HUES64 (cell line): ENCODE measurements at regions not wholly inside any gene's neighbourhood (a gene's known extent, or its start where the extent isn't known, plus 50 kb on each side); places are given as distances from the start of the nearest gene placed in this dataset.
"Not testable (repeated sequence)": the region's sequence is repeated elsewhere in the genome, so short reads cannot be mapped to it uniquely, and the experiment has no call there.

Experiments used
- H3K27ac ChIP-seq: 2 replicates; pipeline ENCODE4 v1.7.0; 2013; ENCODE audit warnings: low read depth, low read length, inconsistent platforms
- H3K27me3 ChIP-seq: 2 replicates; pipeline ENCODE4 v1.6.1; 2013; ENCODE audit warnings: mild to moderate bottlenecking, low read length; ENCODE audit not compliant: insufficient read depth
- H3K36me3 ChIP-seq: 2 replicates; pipeline ENCODE4 v1.6.1; 2013; ENCODE audit warnings: mild to moderate bottlenecking, low read length; ENCODE audit not compliant: insufficient read depth
- H3K4me1 ChIP-seq: 2 replicates; pipeline ENCODE4 v1.6.1; 2013; ENCODE audit warnings: mild to moderate bottlenecking, low read length, moderate library complexity; ENCODE audit not compliant: insufficient read depth
- H3K4me3 ChIP-seq: 2 replicates; pipeline ENCODE4 v1.5.1; 2013; ENCODE audit warnings: mild to moderate bottlenecking, low read length, moderate library complexity
- H3K9ac ChIP-seq: 2 replicates; pipeline ENCODE4 v1.6.1; 2013; ENCODE audit warnings: mild to moderate bottlenecking, low read depth, low read length
- H3K9me3 ChIP-seq: 2 replicates; pipeline ENCODE4 v1.6.1; 2013; ENCODE audit warnings: low read depth, low read length; ENCODE audit not compliant: insufficient read depth
- WGBS: fragments of 150-250, 120-280 bp; methylation state at CpG from one replicate; pipeline ENCODE4 v1.1.7; 2013; ENCODE audit warnings: missing lambda C conversion rate; 5-methylcytosine and 5-hydroxymethylcytosine counted together

DNA sequence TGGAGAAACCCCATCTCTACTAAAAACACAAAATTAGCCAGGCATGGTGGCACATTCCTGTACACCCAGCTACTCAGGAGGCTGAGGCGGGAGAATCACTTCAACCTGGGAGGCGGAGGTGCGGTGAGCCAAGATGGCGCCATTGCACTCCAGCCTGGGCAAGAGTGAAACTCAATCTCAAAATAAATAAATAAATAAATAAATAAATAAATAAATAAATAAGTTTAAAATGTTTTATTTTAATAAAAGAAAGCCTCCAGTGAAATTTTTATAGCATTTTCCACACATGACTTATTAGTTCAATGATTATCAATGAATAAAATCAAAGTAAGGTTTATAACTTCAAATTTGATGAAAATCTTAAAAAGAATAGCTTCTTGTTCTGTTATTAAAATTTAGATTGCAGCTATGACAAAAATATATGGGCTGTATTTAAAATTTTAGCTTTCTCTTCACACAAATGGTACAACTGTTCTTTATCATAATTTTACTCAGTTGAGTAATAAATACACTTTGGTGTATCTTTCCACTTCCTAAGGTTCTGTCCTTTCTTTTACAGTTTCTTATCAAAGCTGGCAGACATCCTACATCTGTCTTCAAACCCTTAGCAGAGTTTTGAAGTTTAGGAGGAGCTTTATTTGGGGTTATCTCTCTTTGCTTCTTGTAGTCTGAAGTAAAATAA, 78.4 kb upstream of the ZSWIM2 start:
- no peak overlapping the region for H3K9ac ChIP-seq
- no peaks in the 10 kb centered on the region for H3K36me3 ChIP-seq
- H3K4me3 ChIP-seq, result no peak overlapping the region
- no peaks in the 10 kb centered on the region for H3K4me1 ChIP-seq
- H3K27ac ChIP-seq, result no peak overlapping the region
- no peaks in the 10 kb centered on the region for H3K9me3 ChIP-seq
- H3K27me3 ChIP-seq, result no peaks in the 10 kb centered on the region
- WGBS, result 93% methylated on average over 3 of the region's 4 CpGs

GRCh38 chr2:186925514-186925913, 76.5 kb upstream of the ZSWIM2 start:
- no peaks in the 10 kb centered on the region for H3K9me3 ChIP-seq
- no peak overlapping the region for H3K27ac ChIP-seq
- H3K36me3 ChIP-seq, result no peaks in the 10 kb centered on the region
- no peaks in the 10 kb centered on the region for H3K27me3 ChIP-seq
- H3K4me1 ChIP-seq, result no peaks in the 10 kb centered on the region
- no peak overlapping the region for H3K4me3 ChIP-seq
- WGBS, result no CpG with 5 or more reads among the region's 1 CpG
- no peak overlapping the region for H3K9ac ChIP-seq

DNA sequence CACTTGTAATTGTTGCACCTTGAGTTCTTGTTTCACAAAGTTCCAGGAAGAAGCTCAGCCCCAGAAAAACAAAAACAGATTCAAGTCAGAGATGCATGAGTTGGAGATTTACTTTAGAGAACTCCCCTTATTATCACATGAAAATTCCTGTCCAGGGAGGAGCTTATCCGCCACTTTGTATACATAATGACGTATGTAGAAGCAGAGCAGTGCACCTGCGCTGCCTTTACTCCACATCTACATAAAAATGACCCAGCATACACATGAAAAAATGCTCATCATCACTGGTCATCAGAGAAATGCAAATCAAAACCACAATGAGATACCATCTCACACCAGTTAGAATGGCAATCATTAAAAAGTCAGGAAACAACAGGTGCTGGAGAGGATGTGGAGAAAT, 73.3 kb upstream of the ZSWIM2 start:
- 97% methylated on average over 3 of the region's 3 CpGs for WGBS

GRCh38 chr2:186919296-186919695, 70.3 kb upstream of the ZSWIM2 start:
- Histone ChIP-seq H3K36me3 (no peaks in the 10 kb centered on the region), H3K9ac (no peak overlapping the region), H3K27me3 (no peaks in the 10 kb centered on the region), H3K9me3 (no peaks in the 10 kb centered on the region), H3K4me3 (no peak overlapping the region), H3K27ac (no peak overlapping the region), H3K4me1 (no peaks in the 10 kb centered on the region)
- 64% methylated on average over 1 of the region's 2 CpGs for WGBS

More for the DNA sequence above, 73.3 kb upstream of the ZSWIM2 start:
- not testable (repeated sequence) for H3K4me1 ChIP-seq, H3K27ac ChIP-seq, H3K36me3 ChIP-seq, H3K9ac ChIP-seq, H3K4me3 ChIP-seq, H3K9me3 ChIP-seq, H3K27me3 ChIP-seq

GRCh38 chr2:186918495-186918894, 69.5 kb upstream of the ZSWIM2 start:
- no peak overlapping the region for H3K4me3 ChIP-seq
- no peaks in the 10 kb centered on the region for H3K27me3 ChIP-seq
- H3K27ac ChIP-seq, result no peak overlapping the region
- H3K36me3 ChIP-seq, result no peaks in the 10 kb centered on the region
- WGBS, result 96% methylated on average over 3 of the region's 3 CpGs
- H3K4me1 ChIP-seq, result no peaks in the 10 kb centered on the region
- no peaks in the 10 kb centered on the region for H3K9me3 ChIP-seq
- no peak overlapping the region for H3K9ac ChIP-seq

DNA sequence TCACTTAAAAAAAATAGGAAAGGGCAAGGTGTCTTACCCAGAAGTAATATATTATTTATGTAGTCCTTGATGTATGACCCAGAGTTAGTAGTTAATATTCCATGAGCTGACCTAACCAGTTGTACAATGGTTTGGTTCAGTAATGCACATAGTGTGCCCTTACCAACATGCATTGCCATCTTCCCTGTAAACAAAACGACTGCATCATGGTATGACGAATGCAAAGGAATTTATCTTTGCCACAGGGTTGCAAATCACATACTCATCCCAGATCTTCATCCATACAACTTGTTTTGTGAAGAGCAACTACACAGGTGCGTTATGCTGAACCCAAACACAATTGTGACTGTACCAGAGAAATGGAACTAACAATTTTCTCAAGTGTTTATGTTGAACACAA, 68.9 kb upstream of the ZSWIM2 start:
- WGBS, result 91% methylated on average over 3 of the region's 3 CpGs

DNA sequence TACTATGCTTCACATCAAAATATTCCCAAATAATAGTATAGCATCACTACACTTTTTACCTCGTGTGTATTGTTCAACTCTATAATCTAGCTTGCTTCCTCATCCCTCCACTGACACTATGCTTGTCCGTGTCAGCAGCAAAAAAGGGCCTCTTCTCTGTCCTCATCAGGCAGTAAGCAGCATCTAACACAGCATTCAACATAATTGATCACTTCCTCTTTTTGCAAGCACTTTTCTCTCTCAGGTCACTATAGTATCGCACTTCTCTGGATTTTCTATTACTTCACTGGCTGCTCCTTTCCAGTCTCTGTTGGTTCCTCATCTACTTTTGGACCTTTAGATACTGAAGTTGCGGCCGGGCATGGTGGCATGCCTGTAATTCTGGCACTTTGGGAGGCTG, 64.9 kb upstream of the ZSWIM2 start:
- Histone ChIP-seq H3K4me1 (no peaks in the 10 kb centered on the region), H3K4me3 (no peak overlapping the region), H3K9me3 (no peaks in the 10 kb centered on the region), H3K36me3 (no peaks in the 10 kb centered on the region), H3K27me3 (no peaks in the 10 kb centered on the region), H3K9ac (no peak overlapping the region), H3K27ac (no peak overlapping the region)
- WGBS, result 71% methylated on average over 5 of the region's 5 CpGs

More for the DNA sequence above, 68.9 kb upstream of the ZSWIM2 start:
- H3K9me3 ChIP-seq, result no peaks in the 10 kb centered on the region
- H3K4me1 ChIP-seq, result no peaks in the 10 kb centered on the region
- no peak overlapping the region for H3K27ac ChIP-seq
- no peak overlapping the region for H3K9ac ChIP-seq
- H3K36me3 ChIP-seq, result no peaks in the 10 kb centered on the region
- no peaks in the 10 kb centered on the region for H3K27me3 ChIP-seq
- H3K4me3 ChIP-seq, result no peak overlapping the region

- Histone ChIP-seq H3K36me3 (no peaks in the 10 kb centered on the region), H3K4me1 (no peaks in the 10 kb centered on the region), H3K27ac (no peak overlapping the region), H3K9me3 (no peaks in the 10 kb centered on the region), H3K27me3 (no peaks in the 10 kb centered on the region), H3K9ac (no peak overlapping the region), H3K4me3 (no peak overlapping the region)
- 42% methylated on average over 2 of the region's 2 CpGs for WGBS
Measured at GRCh38 chr2:186912979-186913378, 64.0 kb upstream of the ZSWIM2 start.

DNA sequence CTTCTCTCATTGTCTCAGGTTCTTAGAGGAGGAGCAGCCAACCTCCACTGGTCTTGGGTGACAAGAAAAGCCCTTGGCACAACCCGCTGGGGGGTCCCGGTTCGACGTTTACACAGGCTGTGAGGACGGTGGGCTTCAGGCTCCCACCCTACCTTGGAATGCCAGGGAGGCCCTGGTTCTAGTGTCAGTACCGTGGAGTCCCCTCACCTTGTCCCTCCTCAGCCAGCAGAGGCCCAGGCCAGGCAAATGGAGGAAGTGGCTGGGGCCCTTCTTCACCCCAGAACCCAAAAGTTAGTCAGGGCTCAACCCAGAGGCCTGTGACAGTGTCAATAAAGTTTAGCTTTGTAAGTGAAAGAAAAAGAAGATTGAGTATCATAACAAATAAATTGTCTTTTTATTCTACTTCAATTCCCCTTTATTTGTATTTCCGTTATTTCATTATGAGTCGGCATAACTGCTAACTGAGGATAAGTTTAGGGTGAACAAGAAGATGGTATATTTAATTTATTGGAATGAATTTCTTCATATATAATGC, 62.6 kb upstream of the ZSWIM2 start:
- Histone ChIP-seq H3K4me1 (no peaks in the 10 kb centered on the region), H3K9ac (no peak overlapping the region), H3K27me3 (no peaks in the 10 kb centered on the region), H3K4me3 (no peak overlapping the region), H3K36me3 (no peaks in the 10 kb centered on the region), H3K9me3 (no peaks in the 10 kb centered on the region), H3K27ac (no peak overlapping the region)
- 75% methylated on average over 6 of the region's 8 CpGs for WGBS

DNA sequence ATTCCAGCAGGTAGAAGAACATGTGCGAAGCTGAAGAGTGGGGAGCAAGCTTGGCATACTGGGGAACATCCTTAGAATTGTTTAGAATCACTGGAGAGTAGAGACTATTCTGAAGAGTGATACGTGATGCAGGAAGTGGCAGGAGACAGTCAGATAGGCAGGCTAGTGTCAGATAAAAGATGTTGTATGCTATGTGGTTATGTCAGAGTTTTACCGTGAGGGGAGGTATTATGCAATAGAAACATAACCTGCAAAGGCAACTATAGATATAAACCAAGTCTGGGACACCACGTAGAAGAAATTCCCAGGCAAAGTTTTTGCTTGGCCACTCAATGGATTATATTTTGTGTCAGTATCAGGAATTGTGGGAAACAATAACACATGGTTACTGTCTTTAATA, 62.0 kb upstream of the ZSWIM2 start:
- Histone ChIP-seq H3K36me3 (no peaks in the 10 kb centered on the region), H3K4me1 (no peaks in the 10 kb centered on the region), H3K9ac (no peak overlapping the region), H3K27me3 (no peaks in the 10 kb centered on the region), H3K27ac (no peak overlapping the region), H3K4me3 (no peak overlapping the region), H3K9me3 (no peaks in the 10 kb centered on the region)
- 90% methylated on average over 4 of the region's 4 CpGs for WGBS

DNA sequence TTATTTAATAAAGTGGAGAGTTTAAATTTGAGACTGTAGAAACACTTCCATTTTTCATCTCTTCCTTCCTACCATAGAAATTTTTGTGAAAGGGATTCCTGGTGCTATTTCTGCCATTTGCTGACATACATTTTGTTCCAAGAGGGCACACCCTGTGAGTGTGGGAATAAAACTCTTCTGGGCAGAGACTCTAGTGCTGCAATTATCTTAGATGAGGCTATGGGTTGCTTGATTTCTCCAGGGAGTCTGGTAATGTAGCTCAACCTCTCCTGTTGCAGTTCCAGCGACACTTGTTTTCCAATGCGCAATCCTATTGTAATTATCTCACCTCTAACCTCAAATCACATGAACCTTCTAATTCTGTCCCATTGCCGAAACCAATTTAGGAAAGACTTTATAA, 60.1 kb upstream of the ZSWIM2 start:
- Histone ChIP-seq H3K36me3 (no peaks in the 10 kb centered on the region), H3K4me3 (no peak overlapping the region), H3K9ac (no peak overlapping the region), H3K27me3 (no peaks in the 10 kb centered on the region), H3K9me3 (no peaks in the 10 kb centered on the region), H3K27ac (no peak overlapping the region), H3K4me1 (no peaks in the 10 kb centered on the region)
- 98% methylated on average over 2 of the region's 3 CpGs for WGBS

- WGBS, result 91% methylated on average over 1 of the region's 1 CpG
- Histone ChIP-seq H3K9ac (no peak overlapping the region), H3K4me1 (no peaks in the 10 kb centered on the region)
Measured at GRCh38 chr2:186907897-186908296, 58.9 kb upstream of the ZSWIM2 start.

More at GRCh38 chr2:186907897-186908296, 58.9 kb upstream of the ZSWIM2 start:
- H3K4me3 ChIP-seq, result no peak overlapping the region
- no peak overlapping the region for H3K27ac ChIP-seq
- H3K27me3 ChIP-seq, result no peaks in the 10 kb centered on the region
- H3K9me3 ChIP-seq, result no peaks in the 10 kb centered on the region
- H3K36me3 ChIP-seq, result no peaks in the 10 kb centered on the region
